ENCODE measurements at regions not wholly inside any gene's neighbourhood (a gene's known extent, or its start where the extent isn't known, plus 50 kb on each side); places are given as distances from the start of the nearest gene placed in this dataset.

DNA sequence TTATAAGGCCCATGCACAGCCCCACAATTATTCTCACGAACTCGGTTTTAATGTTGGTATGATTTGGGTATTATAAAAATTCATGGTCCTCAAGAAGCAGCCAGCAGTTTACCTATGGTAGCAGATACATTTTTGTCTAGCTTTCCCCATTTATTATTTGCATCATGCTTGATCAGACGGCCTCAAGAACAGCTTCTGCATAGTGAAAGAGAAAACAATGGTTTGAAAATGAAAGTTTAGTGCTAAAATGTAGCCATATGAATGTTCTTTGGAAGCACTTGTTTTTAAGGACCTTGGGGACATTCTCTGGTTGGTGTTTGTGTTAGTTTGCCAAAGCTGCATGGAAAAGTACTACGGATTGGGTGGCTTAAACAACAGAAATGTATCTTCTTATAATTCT lies 72.4 kb upstream of the CPHXL start:
- TF ChIP-seq EP300 (conservative IDR thresholded peaks at IDR 0.05; ENCODE audit: poor library complexity, severe bottlenecking) (no peak), POLR2AphosphoS5 (IDR thresholded peaks at IDR 0.05) (no peak), CTCF (IDR thresholded peaks at IDR 0.05; ENCODE audit: poor library complexity, severe bottlenecking) (no peak)

All from neural cell (in vitro differentiated cells).